LoVo (cell line): ENCODE measurements at regions not wholly inside any gene's neighbourhood (a gene's known extent, or its start where the extent isn't known, plus 50 kb on each side); places are given as distances from the start of the nearest gene placed in this dataset.
"Not testable (repeated sequence)": the region's sequence is repeated elsewhere in the genome, so short reads cannot be mapped to it uniquely, and the experiment has no call there.

Source experiments
- DNase-seq: peaks from one replicate; pipeline ENCODE4 v3.0.0-alpha.2; 2016; ENCODE audit warnings: low spot score

GRCh38 chr2:2739231-2739795 lies 408.2 kb upstream of the MYT1L start:
- no peak for DNase-seq

GRCh38 chr2:2738684-2739083 lies 407.6 kb upstream of the MYT1L start:
- DNase-seq, result no peak

GRCh38 chr2:2738276-2738675 lies 407.2 kb upstream of the MYT1L start:
- no peak for DNase-seq

- no peak for DNase-seq
Measured at GRCh38 chr2:2735041-2735440, 404.0 kb upstream of the MYT1L start.

GRCh38 chr2:2734308-2734707 lies 403.2 kb upstream of the MYT1L start:
- no peak for DNase-seq

GRCh38 chr2:2733818-2734217 lies 402.7 kb upstream of the MYT1L start:
- DNase-seq, result no peak

- DNase-seq, result no peak
Measured at GRCh38 chr2:2732331-2733119, 401.4 kb upstream of the MYT1L start.

GRCh38 chr2:2731816-2732284 lies 400.8 kb upstream of the MYT1L start:
- no peak for DNase-seq

- DNase-seq, result no peak
Measured at GRCh38 chr2:2731101-2731815, 400.2 kb upstream of the MYT1L start.

GRCh38 chr2:2730301-2730833 lies 399.3 kb upstream of the MYT1L start:
- DNase-seq, result no peak

- DNase-seq, result no peak
Measured at GRCh38 chr2:2729246-2729645, 398.2 kb upstream of the MYT1L start.

- DNase-seq, result no peak
Measured at GRCh38 chr2:2728635-2729034, 397.6 kb upstream of the MYT1L start.

GRCh38 chr2:2727876-2728511 lies 396.9 kb upstream of the MYT1L start:
- no peak for DNase-seq

- DNase-seq, result no peak
Measured at GRCh38 chr2:2726163-2726562, 395.1 kb upstream of the MYT1L start.

- no peak for DNase-seq
Measured at GRCh38 chr2:2723064-2723463, 392.0 kb upstream of the MYT1L start.

GRCh38 chr2:2721296-2721835 lies 390.3 kb upstream of the MYT1L start:
- no peak for DNase-seq

GRCh38 chr2:2720806-2721205 lies 389.7 kb upstream of the MYT1L start:
- DNase-seq, result not testable (repeated sequence)

GRCh38 chr2:2720351-2720750 lies 389.3 kb upstream of the MYT1L start:
- no peak for DNase-seq

GRCh38 chr2:2719781-2720180 lies 388.7 kb upstream of the MYT1L start:
- DNase-seq, result no peak

GRCh38 chr2:2719015-2719414 lies 387.9 kb upstream of the MYT1L start:
- no peak for DNase-seq

GRCh38 chr2:2717406-2717805 lies 386.3 kb upstream of the MYT1L start:
- DNase-seq, result no peak

GRCh38 chr2:2716771-2717170 lies 385.7 kb upstream of the MYT1L start:
- DNase-seq, result no peak
